DMS79 treated with DMSO at 0.1 percent for 48 hours (cell line): ENCODE measurements at regions not wholly inside any gene's neighbourhood (a gene's known extent, or its start where the extent isn't known, plus 50 kb on each side); places are given as distances from the start of the nearest gene placed in this dataset.
"Not testable (repeated sequence)": the region's sequence is repeated elsewhere in the genome, so short reads cannot be mapped to it uniquely, and the experiment has no call there.

ENCODE experiments used
- DNase-seq: peaks from one replicate; lab custom pipeline; 2025; lab: John Stamatoyannopoulos, UW

DNA sequence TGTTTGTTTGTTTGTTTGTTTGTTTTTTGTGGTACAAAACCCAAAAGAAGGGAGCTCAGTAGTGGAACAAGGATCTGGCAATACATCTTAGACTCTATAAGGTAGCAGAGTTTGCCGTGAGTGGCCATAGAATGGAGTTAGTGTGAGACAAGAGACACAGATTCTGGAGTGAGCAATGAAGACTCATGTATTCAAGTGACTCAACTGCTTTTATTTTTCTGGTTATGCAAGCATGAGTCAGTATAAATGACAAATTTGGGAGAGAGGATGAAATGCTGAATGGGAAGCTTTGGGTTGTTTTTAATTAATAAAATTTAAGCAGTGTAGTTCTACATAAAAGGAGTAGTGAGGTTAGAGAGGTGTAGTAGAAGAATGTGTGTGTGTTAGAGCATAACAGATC lies 143.6 kb upstream of the ANO5 start:
- DNase-seq = no peak

DNA sequence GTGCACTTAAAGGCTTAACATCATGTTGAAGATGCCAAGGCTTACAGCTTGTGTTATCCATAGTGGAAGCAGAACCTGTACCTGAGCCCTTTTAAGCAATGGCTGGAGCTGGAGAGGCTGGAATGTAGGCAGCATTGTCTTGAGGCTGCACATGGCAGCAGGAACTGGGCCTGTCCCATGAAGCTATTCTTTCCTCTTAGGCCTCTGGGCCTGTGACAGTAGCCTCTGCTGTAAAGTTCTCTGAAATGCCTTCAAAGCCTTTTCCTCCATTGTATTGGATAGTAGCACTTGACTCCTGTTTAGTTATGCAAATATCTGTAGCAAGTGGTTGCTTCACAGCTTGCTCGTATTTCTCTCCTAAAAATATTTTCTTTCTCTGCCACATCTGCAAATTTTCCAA lies 127.4 kb upstream of the ANO5 start:
- DNase-seq = no peak

DNA sequence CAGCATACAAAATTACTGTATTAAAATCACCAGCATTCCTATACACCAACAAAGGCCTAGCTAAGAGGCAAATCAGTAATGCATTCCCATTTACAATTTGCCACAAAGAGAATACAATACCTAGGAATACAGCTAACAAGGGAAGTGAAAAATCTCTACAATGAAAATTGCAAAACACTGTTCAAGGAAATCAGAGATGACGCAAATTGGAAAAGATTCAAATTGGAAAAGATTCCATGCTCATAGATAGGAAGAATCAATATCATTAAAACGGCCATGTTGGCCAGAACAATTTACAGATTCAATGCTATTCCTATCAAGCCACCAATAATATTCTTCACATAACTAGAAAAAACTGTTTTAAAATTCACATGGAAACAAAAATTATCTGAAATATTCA lies 123.0 kb upstream of the ANO5 start:
- DNase-seq = no peak

DNA sequence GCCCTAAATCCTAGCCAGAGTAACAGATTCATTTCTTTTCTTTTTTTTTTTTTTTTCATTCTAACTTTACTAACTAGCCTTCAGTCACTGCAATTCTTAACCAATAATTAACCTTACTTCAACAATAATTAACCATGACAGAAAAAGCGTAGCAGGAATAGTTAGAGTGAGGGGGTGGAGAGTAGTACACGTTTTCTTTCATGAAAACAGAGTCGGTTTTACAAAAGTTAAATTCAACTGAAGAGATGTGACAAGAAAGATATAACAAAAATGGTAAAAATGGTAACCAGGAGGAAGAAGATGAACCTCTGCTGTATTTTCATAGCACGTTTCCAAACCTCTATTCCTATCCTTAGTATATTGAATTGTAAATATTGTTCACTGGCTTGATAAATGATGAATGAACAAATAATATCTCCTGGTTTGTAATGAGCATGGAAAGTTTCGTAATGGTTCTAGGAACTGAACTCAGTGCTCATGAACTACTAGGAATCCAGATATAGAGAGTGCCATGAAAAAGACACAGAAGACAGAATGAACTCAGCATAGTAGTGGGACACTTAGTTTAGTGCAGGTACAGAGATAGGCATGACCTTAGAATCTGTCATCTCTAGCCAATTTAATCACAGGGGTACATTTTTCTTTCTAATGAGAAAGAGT lies 116.5 kb upstream of the ANO5 start:
- no peak for DNase-seq

DNA sequence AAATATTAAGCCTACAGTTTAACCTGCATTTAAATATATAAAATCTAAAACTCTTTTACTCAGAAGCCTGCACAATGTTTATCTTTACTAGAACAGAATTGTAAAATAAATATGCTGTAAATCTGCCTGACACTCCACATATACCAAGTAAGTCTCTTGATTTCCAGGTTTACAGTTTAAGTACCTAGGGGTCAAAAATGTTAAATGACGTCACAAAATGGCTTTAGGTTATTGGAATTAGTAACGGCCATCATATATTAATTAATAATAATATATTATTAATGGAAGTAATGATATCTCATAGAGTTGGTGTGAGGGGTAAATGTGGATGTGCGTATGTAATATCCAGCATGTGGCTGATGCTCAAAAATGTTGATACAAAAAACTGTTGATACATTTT lies 114.8 kb upstream of the ANO5 start:
- no peak for DNase-seq

DNA sequence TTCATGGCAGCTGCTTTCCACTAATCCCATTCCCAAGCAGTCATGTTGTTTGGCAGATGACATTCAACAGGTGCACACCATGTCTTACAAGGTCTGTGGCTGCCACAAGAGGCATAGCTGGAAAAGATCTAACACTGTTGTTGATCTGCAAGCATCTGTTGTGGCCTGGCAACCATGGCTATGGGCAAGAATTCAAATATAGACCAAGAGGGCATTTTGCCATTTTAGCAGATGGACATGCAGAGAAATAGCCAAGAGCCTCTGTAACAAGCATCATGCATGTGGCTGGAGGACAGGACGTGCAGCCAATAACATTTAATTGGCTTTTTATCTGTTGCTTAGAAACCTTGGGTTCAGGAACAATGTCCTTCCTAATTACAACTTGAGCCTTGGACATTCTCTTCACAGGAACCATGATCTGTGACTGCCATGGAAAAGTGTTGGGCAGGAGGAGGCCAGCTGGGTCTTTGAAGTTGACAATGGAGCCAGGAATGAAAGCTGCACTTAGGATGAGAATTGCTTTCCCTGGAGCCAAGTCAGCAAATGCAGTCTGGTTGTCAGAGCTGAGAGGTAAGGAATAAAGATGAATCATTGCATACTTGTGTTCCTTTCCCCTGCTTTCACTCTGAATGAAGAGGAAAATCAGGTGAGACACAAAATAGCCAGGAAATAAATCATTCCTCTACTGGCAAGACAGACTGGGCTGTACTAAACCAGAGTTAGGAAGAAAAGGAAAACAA lies 113.6 kb upstream of the ANO5 start:
- no peak for DNase-seq

DNA sequence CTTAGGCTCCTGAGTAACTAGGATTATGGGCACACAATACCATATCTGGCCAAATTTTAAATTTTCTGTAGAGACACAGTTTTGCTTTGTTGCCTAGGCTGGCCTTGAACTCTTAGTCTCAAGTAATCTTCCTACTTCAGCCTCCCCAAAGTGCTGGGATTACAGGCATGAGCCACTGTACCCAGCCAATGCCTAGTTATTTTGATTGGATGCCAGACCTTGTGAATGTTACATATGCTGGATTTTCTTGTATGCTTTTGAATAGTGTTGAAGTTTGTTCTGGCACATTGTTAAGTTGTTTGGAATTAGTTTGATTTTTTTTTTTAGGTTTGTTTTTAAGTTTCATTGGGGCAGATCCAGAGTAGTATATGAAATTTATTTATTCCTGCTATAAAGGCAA lies 110.7 kb upstream of the ANO5 start:
- no peak for DNase-seq

DNA sequence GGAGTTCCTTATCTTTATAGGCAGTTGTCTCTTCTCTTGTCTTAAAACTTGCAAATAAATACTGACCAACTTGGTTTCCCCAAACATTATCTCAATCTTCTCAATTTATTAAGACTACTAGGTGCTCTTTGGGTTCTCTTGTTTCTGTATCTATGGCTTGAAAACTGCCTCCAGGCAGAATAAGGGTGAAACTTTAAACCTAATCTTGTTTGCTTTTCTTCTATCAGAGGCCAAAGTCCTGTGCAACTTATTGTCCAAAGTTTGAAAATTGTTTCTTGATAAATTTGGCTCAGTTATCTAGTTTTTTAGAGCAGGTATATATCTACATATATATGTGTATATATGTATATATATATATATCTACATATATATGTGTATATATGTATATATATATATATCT lies 110.1 kb upstream of the ANO5 start:
- DNase-seq = no peak

DNA sequence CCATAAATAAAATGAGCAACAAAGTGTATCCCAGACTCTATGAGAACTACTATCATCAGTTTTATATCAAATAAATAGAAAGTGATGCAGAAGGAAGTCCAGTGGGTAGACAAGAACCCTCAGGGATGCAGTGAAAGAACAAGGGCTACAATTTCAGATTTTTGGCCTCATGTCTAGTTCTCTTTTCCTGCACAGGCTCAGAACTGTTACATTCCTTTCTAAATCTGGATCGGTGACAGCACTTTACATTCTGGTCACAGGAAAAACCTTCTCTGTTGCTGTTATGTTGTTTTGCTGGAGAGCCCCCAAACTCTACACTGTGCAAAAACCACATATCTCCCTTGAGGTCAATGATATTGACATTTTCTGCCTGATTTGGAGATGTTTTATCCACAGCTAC lies 108.8 kb upstream of the ANO5 start:
- no peak for DNase-seq

DNA sequence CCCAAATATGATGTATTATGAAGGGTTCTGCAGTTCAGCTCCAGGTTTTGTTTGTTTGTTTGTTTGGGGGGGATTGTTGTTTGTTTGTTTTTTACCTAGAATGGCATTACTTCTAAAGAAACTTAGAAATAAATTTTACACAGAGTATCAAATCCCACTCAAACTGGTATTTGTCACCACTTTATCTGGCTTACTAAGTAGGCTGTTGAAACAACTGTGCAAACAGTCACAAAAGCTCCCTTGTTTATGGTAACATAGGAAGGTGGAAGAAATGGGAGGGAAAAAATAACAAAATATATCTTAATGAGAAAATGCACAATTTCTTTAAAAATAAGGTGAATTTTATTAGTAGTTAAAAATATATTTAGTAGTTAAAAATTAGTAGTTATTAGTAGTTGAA lies 108.3 kb upstream of the ANO5 start:
- DNase-seq = no peak

DNA sequence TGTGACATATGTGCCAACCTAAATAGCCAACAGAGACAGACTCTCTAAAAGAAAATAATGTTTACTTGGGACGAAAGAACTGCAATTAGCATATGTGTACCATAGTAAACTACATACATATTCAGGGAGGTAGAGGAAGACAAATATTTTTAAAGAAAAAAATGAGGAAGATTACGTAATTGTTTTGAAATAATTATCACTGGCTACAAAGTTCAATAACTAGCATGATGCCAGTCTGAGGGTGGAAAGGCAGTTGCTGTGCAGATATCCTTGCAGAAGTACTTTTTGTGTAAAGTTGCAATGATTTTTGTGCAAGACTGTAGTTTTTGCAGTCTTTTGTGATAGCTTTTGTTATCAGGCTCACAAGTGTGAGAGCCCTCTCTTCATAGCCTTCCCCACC lies 103.3 kb upstream of the ANO5 start:
- no peak for DNase-seq

DNA sequence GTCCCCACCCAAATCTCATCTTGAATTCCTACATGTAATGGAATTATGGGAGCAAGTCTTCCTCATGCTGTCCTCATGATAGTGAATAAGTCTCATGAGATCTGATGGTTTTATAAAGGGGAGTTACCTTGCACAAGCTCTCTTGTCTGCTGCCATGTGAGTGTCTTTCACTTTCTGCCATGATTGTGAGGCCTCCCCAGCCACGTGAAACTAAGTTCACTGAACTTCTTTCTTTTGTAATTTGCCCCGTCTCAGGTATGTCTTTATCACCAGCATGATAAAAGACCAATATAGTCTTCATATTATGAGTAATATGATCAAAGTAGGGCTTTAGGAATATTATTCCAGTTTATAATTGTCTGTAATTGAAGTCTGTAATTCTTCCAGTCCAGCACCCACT lies 86.3 kb upstream of the ANO5 start:
- DNase-seq = no peak

DNA sequence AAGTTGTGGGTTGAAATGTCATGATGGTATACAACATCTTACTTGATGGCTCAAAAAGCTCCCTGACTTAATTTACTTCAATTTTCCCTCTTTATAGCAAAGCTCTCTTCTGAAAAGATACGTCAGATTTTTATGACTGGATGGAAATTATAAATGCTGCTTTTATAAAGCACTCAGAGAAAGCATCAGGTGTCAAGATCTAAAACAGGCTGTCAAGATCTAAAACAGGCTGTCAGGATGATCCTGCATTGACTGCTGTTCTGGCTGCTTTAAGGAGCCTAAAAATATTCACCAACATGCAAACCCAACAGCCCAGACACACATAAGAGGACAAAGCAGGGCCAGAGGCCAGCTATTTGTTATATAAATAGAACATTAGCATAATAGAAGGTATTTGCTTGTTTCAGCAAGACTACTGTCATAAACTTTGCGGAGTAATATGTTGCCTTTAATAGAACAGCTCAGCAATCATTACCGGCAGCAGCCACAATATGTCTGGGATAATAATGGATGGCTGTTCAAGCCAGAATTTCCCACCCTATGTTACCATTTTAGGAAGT lies 77.3 kb upstream of the ANO5 start:
- no peak for DNase-seq

DNA sequence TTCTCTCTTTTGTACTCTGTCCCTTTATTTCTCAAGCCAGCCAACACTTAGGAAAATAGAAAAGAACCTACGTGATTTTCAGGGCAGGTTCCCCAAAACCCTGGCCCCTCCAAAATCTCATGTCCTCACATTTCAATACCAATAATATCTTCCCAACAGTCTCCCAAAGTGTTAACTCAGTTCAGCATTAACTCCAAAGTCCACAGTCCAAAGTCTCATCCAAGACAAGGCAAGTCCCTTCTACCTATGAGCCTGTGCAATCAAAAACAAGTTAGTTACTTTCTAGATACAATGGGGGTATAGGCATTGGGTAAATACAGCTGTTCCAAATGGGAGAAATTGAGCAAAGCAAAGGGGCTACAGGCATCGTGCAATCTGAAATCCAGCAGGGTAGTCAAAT lies 64.9 kb upstream of the ANO5 start:
- DNase-seq = not testable (repeated sequence)

DNA sequence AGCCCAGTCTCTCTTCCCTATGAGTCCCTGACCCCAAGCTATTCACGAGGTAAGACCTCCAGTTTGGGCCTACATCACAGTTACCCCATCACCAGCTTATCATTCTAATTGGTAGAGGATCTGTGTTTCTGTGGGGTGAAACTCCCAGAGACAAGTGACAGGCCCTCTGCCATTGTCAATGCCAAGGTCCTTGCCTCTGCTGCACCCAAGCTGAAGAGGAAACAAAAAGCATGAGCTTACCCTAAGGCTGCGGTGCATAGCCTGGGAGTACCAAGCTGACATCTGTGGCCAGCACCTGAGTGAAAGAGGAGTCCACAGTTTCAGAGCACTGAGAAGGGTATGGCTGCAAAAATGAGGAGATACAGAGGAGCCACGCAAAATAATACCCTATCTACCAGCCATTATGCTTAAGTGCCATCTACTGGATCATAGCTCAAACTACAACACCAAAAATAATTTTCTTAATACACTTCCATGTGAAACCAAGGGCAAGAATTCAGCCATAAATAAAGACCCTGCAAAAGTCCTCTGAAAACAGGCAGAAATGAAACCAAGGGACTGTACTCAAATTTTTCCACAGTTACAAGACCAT lies 62.3 kb upstream of the ANO5 start:
- DNase-seq = no peak

DNA sequence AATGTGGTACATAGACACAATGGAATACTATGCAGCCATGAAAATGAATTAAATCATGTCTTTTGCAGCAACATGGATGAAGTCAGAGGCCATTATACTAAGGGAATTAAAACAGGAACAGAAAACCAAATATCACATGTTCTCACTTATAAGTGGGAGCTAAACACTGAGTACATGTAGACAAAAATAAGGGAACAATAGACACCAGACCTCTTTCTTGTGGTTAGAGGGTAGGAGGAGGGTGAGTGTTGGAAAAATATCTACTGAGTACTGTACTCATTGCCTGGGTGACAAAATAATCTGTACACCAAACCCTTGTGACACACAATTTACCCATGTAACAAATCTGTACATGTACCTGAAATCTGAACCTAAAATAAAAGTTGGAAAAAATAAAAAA lies 59.1 kb upstream of the ANO5 start:
- DNase-seq = no peak

DNA sequence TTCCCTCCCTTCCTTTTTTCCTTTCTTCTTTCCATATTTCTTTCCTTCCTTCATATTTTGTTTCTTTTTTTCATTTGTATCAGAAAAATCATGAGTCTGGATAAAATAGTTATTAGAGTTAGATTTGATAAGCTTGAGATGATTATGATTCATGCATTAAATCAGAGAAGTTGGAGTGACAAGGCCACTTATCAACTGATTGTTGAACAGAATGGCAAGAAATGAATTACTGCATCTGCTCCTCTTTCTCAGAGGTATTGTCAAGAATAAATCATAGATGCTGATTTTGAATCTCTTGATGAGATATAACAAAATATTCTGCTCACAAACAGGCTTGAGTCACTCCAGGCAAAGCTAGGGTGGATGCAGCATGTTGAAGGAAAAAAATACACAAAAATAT lies 54.6 kb upstream of the ANO5 start:
- DNase-seq = no peak
